Naive B cell (primary cell): ENCODE measurements at regions not wholly inside any gene's neighbourhood (a gene's known extent, or its start where the extent isn't known, plus 50 kb on each side); places are given as distances from the start of the nearest gene placed in this dataset.
"Not testable (repeated sequence)": the region's sequence is repeated elsewhere in the genome, so short reads cannot be mapped to it uniquely, and the experiment has no call there.

ENCODE experiments used
- ATAC-seq, 2 donors: fragments of 150-1000 bp; cut with Tn5 transposase; 2 replicates each; pipeline ENCODE4 v1.10.0; 2021; ENCODE audit warnings: low read depth in 2 of 2, mild to moderate bottlenecking in 2 of 2, moderate library complexity in 2 of 2
- DNase-seq: peaks from one replicate; pipeline ENCODE4 v3.0.0; 2022
- H3K27ac Mint-ChIP-seq, 6 donors: one replicate each; pipeline ENCODE4 v1.8.0; 2020 to 2022; ENCODE audit warnings: mild to moderate bottlenecking in 6 of 6, mixed read lengths in 6 of 6, moderate library complexity in 5 of 6, inconsistent platforms in 2 of 6
- H3K27me3 Mint-ChIP-seq, 3 donors: one replicate each; pipeline ENCODE4 v1.8.0; 2021 to 2022; ENCODE audit warnings: mixed read lengths in 3 of 3, mild to moderate bottlenecking in 1 of 3
- H3K36me3 Mint-ChIP-seq, 2 donors: one replicate each; pipeline ENCODE4 v1.8.0; 2020 to 2022; ENCODE audit warnings: mixed read lengths in 2 of 2, inconsistent platforms in 1 of 2, mild to moderate bottlenecking in 1 of 2
- H3K4me1 Mint-ChIP-seq, 3 donors: one replicate each; pipeline ENCODE4 v1.8.0; 2020 to 2022; ENCODE audit warnings: mixed read lengths in 3 of 3, inconsistent platforms in 1 of 3, mild to moderate bottlenecking in 1 of 3, moderate library complexity in 1 of 3
- H3K4me3 Mint-ChIP-seq, 8 donors: one replicate each; pipeline ENCODE4 v1.8.0; 2020 to 2022; ENCODE audit warnings: mild to moderate bottlenecking in 8 of 8, mixed read lengths in 8 of 8, moderate library complexity in 8 of 8, inconsistent platforms in 2 of 8
- H3K9me3 Mint-ChIP-seq, 7 donors: one replicate each; pipeline ENCODE4 v1.8.0; 2020 to 2022; ENCODE audit warnings: mixed read lengths in 7 of 7, mild to moderate bottlenecking in 5 of 7, inconsistent platforms in 2 of 7, moderate library complexity in 1 of 7

DNA sequence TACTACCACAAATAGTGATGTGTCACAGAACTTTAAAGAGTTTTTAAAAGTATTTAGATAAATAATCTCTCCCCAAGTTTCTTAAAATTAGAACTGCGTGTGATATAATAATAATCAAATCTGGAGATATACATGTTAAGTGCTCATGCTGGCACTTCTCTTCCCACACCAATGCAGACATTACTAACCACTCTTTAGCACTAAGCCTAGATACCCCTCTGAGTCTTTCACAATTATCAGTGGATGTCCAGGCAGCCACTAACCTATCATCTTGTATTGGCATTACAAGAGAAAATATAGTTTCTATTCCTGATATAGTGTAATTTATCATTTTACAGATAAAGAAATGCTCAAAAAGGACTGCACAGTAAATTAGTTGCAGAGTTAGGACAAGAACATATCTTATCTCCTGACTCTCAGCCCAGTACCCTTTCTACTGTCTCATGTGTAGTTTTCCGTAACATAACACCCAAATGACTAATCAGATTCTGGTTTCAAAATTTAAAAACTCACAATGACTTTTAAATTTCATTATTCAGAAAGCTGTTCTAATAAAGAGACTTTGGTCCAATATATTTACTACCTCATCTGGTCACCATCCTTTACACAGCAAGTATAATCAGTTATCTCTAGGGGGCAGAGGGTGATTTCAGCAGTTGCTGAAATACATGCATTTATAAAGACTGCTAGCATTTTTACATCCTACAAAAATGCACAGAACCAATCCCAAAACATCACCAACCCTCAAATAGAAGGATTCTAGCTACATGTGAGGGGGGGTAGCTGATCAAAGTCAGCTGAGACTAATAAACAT lies 215.5 kb upstream of the MCHR2 start:
- DNase-seq (no peak), ATAC-seq (no peak)
- Mint-ChIP-seq H3K27me3 (peaks cover under 1 to 23% (median 15%) of the 10 kb centered on the region in 3 donors), H3K9me3 (peaks cover 0 to 5% (median 1%) of the 10 kb centered on the region in 7 donors), H3K4me1 (no peaks in the 10 kb centered on the region), H3K4me3 (no peak overlapping the region), H3K27ac (peak overlapping the region in 1 of 6 donors; percentile 54), H3K36me3 (no peaks in the 10 kb centered on the region)

DNA sequence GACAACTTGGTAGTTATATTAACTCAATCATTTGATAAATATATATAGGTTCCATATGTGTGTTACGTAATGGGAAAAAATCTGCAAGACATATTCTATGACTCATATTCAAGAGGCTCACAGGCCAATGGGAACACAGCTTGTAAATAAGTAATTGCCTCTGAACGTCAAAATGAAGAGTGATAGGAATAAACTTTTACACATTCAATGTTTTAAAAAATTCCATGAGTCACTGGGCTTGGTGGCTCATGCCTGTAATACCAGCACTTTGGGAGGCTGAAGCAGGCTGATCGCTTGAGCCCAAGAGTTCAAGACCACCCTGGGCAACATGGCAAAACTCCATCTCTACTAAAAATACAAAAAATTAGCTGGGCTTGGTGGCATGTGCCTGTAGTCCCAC lies 209.4 kb upstream of the MCHR2 start:
- H3K27me3 Mint-ChIP-seq, result peaks cover 5 to 10% (median 9%) of the 10 kb centered on the region in 3 donors
- no peaks in the 10 kb centered on the region for H3K4me1 Mint-ChIP-seq
- H3K36me3 Mint-ChIP-seq, result no peaks in the 10 kb centered on the region
- no peak overlapping the region for H3K4me3 Mint-ChIP-seq
- no peak for DNase-seq
- peaks cover 3 to 10% (median 6%) of the 10 kb centered on the region in 7 donors for H3K9me3 Mint-ChIP-seq
- no peak overlapping the region for H3K27ac Mint-ChIP-seq
- no peak for ATAC-seq

DNA sequence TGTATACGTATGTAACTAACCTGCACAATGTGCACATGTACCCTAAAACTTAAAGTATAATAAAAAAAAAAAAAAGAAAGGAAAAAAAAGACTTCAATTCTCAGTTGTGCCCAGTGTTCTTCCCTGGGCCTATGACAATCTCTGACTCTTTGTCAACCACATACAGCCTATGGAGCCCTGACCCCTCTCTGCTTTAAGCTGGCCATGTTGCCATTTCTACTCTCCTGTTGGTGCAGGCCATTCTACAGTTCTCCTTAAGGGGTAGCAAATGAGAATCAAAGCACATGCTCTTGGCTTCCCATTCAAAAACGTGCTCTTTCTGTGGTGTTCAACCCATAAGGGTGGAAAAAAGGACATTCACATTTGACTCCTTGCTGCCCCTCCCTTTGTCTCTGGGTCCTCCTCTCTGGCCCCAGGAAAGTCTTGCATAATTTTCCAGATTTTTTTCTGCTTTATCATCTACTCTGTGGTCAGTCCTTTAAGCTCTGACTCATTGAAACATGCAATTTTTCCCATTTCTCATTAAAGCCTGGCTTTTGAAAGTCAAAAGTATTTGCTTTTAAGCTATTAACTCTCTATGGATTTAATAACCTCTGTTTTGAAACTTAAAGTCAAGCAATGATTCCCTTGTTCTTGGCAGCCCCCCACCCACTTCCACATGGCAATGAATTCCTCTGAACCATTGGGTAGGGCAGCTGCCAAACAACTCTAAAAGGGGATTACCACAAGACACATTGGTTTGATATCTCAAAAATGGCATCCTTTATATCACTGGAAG lies 208.6 kb upstream of the MCHR2 start:
- no peaks in the 10 kb centered on the region for H3K4me1 Mint-ChIP-seq
- no peaks in the 10 kb centered on the region for H3K36me3 Mint-ChIP-seq
- no peak overlapping the region for H3K4me3 Mint-ChIP-seq
- H3K27me3 Mint-ChIP-seq, result peaks cover 5 to 10% (median 9%) of the 10 kb centered on the region in 3 donors
- no peak overlapping the region for H3K27ac Mint-ChIP-seq
- no peak for ATAC-seq
- DNase-seq, result no peak
- peaks cover 3 to 10% (median 6%) of the 10 kb centered on the region in 7 donors for H3K9me3 Mint-ChIP-seq

DNA sequence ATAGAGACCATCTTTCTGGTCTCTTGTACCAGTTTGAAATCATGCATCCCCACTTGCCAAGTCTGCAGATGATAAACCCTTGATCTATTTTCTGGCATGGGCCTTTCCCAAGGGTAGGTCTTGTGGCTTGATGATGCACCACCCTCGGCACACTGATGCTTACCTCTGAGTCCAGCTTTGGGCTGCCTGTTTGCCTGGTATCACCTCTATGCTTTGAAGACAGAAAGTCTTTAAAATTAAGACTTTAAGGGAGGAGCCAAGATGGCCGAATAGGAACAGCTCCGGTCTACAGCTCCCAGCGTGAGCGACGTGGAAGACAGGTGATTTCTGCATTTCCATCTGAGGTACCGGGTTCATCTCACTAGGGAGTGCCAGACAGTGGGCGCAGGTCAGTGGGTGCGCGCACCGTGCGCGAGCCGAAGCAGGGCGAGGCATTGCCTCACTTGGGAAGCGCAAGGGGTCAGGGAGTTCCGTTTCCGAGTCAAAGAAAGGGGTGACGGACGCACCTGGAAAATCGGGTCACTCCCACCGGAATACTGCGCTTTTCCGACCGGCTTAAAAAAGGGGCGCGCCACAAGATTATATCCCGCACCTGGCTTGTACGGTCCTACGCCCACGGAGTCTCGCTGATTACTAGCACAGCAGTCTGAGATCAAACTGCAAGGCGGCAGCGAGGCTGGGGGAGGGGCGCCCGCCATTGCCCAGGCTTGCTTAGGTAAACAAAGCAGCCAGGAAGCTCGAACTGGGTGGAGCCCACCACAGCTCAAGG lies 202.4 kb upstream of the MCHR2 start:
- not testable (repeated sequence) for DNase-seq, H3K4me1 Mint-ChIP-seq, H3K27ac Mint-ChIP-seq, H3K4me3 Mint-ChIP-seq, ATAC-seq, H3K36me3 Mint-ChIP-seq, H3K9me3 Mint-ChIP-seq
- H3K27me3 Mint-ChIP-seq, result peaks cover 0 to 12% (median 4%) of the 10 kb centered on the region in 3 donors

DNA sequence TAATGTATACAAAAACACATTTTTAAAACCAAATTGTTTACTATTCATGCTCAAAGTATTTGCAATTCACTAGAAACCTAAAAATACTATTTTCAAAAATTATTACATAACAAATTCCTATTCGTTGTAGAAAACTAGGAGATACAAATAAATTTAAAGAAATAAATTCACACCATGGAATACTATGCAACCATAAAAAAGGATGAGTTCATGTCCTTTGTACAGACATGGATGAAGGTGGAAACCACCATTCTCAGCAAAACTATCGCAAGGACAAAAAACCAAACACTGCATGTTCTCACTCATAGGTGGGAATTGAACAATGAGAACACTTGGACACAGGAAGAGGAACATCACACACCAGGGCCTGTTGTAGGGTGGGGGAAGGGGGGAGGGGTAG lies 201.2 kb upstream of the MCHR2 start:
- not testable (repeated sequence) for H3K27ac Mint-ChIP-seq, H3K36me3 Mint-ChIP-seq, ATAC-seq, DNase-seq, H3K4me1 Mint-ChIP-seq, H3K9me3 Mint-ChIP-seq, H3K4me3 Mint-ChIP-seq
- peaks cover 0 to 19% (median 4%) of the 10 kb centered on the region in 3 donors for H3K27me3 Mint-ChIP-seq

DNA sequence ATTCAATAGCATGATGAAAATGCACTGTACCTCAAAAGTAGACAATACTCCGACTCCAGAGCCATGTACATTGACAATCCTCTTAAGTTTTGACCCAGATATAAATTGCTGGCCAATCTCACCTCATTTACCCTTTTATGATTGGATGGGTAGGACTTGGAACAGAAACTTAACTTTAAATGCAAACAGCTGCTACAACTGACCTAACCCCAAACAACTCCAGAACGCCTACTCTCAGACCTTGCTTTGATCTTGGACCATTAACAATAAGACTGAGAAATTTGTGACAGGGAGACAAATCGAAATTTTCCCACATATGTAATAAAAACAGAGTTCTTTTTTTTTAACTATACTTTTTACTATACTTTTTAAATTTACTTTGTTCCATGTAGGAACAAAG lies 200.5 kb upstream of the MCHR2 start:
- H3K4me3 Mint-ChIP-seq, result no peak overlapping the region
- peaks cover 0 to 2% (median 0%) of the 10 kb centered on the region in 7 donors for H3K9me3 Mint-ChIP-seq
- ATAC-seq (no peak), DNase-seq (no peak)
- no peak overlapping the region for H3K27ac Mint-ChIP-seq
- no peaks in the 10 kb centered on the region for H3K36me3 Mint-ChIP-seq
- peaks cover 0 to 19% (median 7%) of the 10 kb centered on the region in 3 donors for H3K27me3 Mint-ChIP-seq
- H3K4me1 Mint-ChIP-seq, result no peaks in the 10 kb centered on the region

DNA sequence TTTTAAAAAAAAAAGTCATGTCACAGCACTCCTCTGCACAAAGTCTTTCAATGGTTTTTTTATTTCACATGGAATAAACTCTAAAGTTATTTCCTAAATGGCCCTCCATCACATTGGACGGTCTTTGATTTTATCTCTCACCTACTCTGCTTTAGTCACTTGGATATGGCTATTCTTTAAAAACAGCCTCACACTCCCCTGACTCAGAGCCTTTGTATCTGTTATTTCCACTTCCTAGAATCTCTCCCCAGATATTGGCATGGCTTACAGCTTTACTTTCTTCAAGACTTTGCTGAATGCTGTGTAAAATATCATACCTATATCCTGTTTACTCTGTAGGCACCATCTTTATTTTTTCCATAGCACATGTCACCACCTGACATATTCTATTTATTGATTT lies 194.7 kb upstream of the MCHR2 start:
- peaks cover 0 to 2% (median 0%) of the 10 kb centered on the region in 7 donors for H3K9me3 Mint-ChIP-seq
- H3K36me3 Mint-ChIP-seq, result no peaks in the 10 kb centered on the region
- H3K27ac Mint-ChIP-seq, result no peak overlapping the region
- H3K27me3 Mint-ChIP-seq, result peaks cover under 1 to 27% (median 14%) of the 10 kb centered on the region in 3 donors
- H3K4me3 Mint-ChIP-seq, result no peak overlapping the region
- DNase-seq (no peak), ATAC-seq (no peak)
- H3K4me1 Mint-ChIP-seq, result no peaks in the 10 kb centered on the region

DNA sequence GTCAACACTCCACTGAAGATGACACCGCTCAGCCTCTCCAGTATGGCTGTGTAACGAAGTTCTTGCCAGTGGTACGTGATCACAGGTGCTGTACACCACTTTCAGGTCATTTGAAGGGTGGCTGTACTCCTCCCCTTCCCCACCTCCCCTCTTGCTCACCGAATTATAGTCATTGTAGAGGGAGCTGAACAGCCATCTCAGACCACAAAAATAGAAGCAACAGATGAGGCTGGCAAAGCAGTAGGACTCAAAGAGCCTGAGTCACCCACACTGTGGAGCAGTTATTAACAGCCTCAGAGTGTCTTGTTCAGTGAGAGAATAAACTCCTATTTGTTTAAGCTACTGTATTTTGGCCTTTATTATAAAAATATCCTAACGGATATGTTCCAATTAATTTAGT lies 192.5 kb upstream of the MCHR2 start:
- no peak overlapping the region for H3K4me3 Mint-ChIP-seq
- H3K9me3 Mint-ChIP-seq, result no peaks in the 10 kb centered on the region
- H3K36me3 Mint-ChIP-seq, result no peaks in the 10 kb centered on the region
- no peaks in the 10 kb centered on the region for H3K4me1 Mint-ChIP-seq
- no peak overlapping the region for H3K27ac Mint-ChIP-seq
- DNase-seq (no peak), ATAC-seq (no peak)
- H3K27me3 Mint-ChIP-seq, result peaks cover 9 to 23% (median 14%) of the 10 kb centered on the region in 3 donors

DNA sequence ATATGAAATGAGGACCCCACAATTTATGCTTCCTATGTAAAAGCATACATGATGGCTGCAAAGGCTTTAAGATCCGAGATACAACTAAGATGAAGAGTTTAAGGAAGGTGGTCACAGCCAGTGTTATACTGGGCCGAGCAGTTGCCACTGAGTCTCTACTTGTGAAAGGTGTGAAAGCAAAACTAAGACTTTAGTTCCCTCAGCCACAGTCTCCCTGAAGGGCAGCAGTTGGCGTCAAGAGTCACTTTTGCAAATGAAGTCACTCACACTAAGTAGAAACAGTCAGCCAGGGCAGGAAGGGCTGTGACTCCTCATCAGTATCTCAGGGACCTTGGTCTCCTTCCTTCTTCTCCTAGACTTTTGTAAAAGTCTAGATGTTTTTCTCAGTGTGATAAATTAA lies 191.6 kb upstream of the MCHR2 start:
- Mint-ChIP-seq H3K4me1 (no peaks in the 10 kb centered on the region), H3K27me3 (peaks cover 14 to 16% (median 15%) of the 10 kb centered on the region in 3 donors), H3K27ac (no peak overlapping the region), H3K9me3 (no peaks in the 10 kb centered on the region), H3K36me3 (no peaks in the 10 kb centered on the region), H3K4me3 (no peak overlapping the region)
- DNase-seq (no peak), ATAC-seq (no peak)

DNA sequence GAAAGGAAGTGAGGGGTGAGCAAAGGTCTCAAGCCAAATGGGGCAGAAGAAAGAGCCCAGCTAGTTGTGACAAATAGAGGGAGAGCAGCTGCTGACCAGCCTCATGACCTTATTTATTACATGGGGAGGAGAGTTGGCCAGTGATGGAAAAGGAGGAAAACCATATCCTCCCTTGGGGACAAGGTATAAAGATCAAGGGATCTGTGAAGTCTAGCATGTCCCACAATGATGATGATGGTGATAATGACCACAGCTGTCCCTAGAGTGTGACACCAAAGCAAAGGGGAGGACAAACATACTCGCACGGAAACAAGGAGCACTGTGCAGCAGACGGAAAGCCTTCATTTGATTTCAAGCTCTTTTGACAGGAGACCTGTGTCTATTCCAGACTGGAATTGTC lies 190.4 kb upstream of the MCHR2 start:
- DNase-seq (no peak), ATAC-seq (no peak)
- peaks cover 11 to 16% (median 15%) of the 10 kb centered on the region in 3 donors for H3K27me3 Mint-ChIP-seq
- H3K4me3 Mint-ChIP-seq, result no peak overlapping the region
- H3K27ac Mint-ChIP-seq, result no peak overlapping the region
- no peaks in the 10 kb centered on the region for H3K9me3 Mint-ChIP-seq
- H3K36me3 Mint-ChIP-seq, result no peaks in the 10 kb centered on the region
- no peaks in the 10 kb centered on the region for H3K4me1 Mint-ChIP-seq

DNA sequence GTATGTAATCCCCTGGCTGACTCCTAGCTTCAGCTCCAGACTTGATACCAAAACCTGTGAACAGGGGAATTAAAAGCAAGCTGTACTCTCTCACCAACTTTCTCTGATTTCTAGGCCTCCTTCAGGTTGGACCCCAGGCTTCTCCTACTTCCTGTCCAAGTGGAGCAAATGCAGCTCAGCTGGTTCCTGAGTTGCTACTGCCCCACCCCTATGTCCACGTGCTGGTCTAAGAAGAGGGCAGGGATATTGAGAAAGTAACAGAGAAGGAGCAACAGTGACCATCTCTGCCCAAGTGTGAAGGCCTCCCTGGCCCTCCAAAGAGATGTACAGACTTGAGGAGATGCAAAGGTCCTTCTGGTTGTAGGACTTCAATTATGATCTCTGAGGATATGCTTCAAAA lies 188.3 kb upstream of the MCHR2 start:
- no peak for ATAC-seq
- no peak for DNase-seq
- no peaks in the 10 kb centered on the region for H3K36me3 Mint-ChIP-seq
- no peaks in the 10 kb centered on the region for H3K9me3 Mint-ChIP-seq
- peaks cover 8 to 23% (median 9%) of the 10 kb centered on the region in 3 donors for H3K27me3 Mint-ChIP-seq
- H3K4me3 Mint-ChIP-seq, result no peak overlapping the region
- no peaks in the 10 kb centered on the region for H3K4me1 Mint-ChIP-seq
- H3K27ac Mint-ChIP-seq, result no peak overlapping the region

DNA sequence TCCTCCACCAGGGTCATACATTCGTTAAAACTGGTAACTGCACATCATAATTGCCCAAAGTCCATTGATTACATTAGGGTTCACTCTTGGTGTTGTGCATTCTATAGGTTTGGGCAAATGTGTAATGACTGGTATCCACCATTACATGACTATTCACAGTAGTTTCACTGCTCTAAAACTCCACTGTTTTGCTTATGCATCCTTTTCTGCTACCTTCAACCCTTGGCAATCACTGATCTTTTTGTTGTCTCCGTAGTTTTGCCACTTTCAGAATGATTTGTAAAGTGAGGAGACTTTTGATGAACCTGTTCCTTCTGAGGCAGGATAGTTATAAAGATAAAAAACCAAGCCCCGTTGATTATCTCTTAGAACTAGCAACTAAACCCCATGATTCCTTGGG lies 187.3 kb upstream of the MCHR2 start:
- DNase-seq (no peak), ATAC-seq (no peak)
- H3K27ac Mint-ChIP-seq, result no peak overlapping the region
- no peaks in the 10 kb centered on the region for H3K4me1 Mint-ChIP-seq
- no peak overlapping the region for H3K4me3 Mint-ChIP-seq
- no peaks in the 10 kb centered on the region for H3K9me3 Mint-ChIP-seq
- peaks cover 8 to 23% (median 9%) of the 10 kb centered on the region in 3 donors for H3K27me3 Mint-ChIP-seq
- H3K36me3 Mint-ChIP-seq, result no peaks in the 10 kb centered on the region

DNA sequence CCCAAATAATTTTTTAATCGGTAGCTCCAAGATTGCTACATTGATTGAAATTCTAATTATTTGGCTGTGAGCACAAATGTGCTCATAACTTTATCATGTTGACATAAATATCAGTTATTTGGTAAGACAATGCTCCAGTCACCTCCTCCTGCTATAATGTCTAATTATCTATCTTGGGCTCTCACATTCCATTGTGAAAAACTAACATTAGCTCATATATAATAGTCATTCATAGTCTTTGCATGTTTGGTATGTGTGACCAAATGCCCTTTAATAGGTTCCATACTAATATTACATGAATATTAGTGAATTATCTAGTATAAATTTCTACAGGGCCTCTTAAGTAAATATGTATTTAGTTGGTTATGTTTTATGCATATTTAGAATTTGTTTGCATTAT lies 185.6 kb upstream of the MCHR2 start:
- no peaks in the 10 kb centered on the region for H3K9me3 Mint-ChIP-seq

More for the DNA sequence above, 185.6 kb upstream of the MCHR2 start:
- Mint-ChIP-seq H3K4me1 (no peaks in the 10 kb centered on the region), H3K27ac (no peak overlapping the region), H3K4me3 (no peak overlapping the region), H3K27me3 (peaks cover 4 to 23% (median 8%) of the 10 kb centered on the region in 3 donors), H3K36me3 (no peaks in the 10 kb centered on the region)
- DNase-seq, result no peak
- ATAC-seq, result no peak
